GM23338 (cell line): ENCODE measurements at regions not wholly inside any gene's neighbourhood (a gene's known extent, or its start where the extent isn't known, plus 50 kb on each side); places are given as distances from the start of the nearest gene placed in this dataset.

ENCODE experiments used
- EZH2 ChIP-seq: fragments of 200-600 bp; sonication (generic); IDR thresholded peaks from one replicate; pipeline ENCODE4 v1.8.0; 2017; ENCODE audit warnings: antibody characterized with exemption, mild to moderate bottlenecking, low read depth; ENCODE audit not compliant: unreplicated experiment
- STAT1 ChIP-seq: IDR thresholded peaks from one replicate; pipeline ENCODE4 v1.6.1; 2016; ENCODE audit warnings: antibody characterized with exemption; ENCODE audit not compliant: unreplicated experiment

DNA sequence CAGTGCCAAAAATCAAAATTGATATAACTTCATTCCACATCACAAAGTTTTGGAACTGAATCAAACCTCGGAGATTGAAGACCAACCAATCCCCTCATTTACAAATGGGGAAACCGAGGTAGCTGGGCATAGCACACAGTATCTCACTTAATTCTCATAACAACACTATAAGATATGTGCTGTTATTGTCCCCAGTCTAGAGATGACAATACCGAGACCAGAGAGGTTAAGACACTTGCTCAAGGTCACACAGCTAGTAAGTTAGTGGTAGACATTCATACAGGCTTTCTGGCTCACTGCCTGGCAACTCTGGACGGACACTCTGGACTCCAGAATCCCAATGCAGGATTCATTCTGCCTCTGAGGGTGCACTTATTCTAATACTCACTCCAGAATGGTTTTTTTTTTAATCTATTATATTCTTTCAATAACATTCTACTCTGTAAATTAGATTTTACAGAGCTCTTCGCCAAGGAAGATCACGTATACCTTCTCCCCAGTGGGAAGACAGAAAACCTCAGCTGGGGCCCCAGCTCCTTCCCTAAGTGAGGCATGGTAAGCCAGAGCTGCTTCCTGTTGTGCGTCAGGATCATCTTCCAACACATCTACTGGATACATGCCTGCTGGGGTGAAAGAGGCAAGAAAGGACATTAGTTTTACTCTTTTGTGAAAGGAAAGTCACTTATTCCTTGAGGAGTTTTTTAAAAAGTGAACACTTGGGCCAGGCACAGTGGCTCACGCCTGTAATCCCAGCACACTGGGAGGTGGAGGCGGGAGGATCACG, 128.4 kb upstream of the IGF1R start:
- TF ChIP-seq STAT1 = no peak
- TF ChIP-seq EZH2 = no peak
